ENCODE measurements at regions not wholly inside any gene's neighbourhood (a gene's known extent, or its start where the extent isn't known, plus 50 kb on each side); places are given as distances from the start of the nearest gene placed in this dataset.

- DNase-seq, result no peak
Measured at GRCh38 chr13:24012648-24013047, 115.3 kb upstream of the C1QTNF9B start.

GRCh38 chr13:24013189-24013588 is 115.9 kb upstream of the C1QTNF9B start:
- DNase-seq, result no peak

- DNase-seq, result no peak
Measured at GRCh38 chr13:24016046-24016445, 118.7 kb upstream of the C1QTNF9B start.

- no peak for DNase-seq
Measured at GRCh38 chr13:24022568-24022967, 125.3 kb upstream of the C1QTNF9B start.

- DNase-seq, result no peak
Measured at GRCh38 chr13:24023073-24023472, 125.8 kb upstream of the C1QTNF9B start.

GRCh38 chr13:24027494-24027893 is 130.2 kb upstream of the C1QTNF9B start:
- DNase-seq, result no peak

GRCh38 chr13:24032252-24032651 is 128.3 kb upstream of the SPATA13 start:
- no peak for DNase-seq

GRCh38 chr13:24032674-24033073 is 127.8 kb upstream of the SPATA13 start:
- DNase-seq, result no peak

GRCh38 chr13:24033527-24034302 is 126.8 kb upstream of the SPATA13 start:
- DNase-seq, result no peak

- no peak for DNase-seq
Measured at GRCh38 chr13:24035411-24035810, 125.1 kb upstream of the SPATA13 start.

- no peak for DNase-seq
Measured at GRCh38 chr13:24036115-24036514, 124.4 kb upstream of the SPATA13 start.

- DNase-seq, result no peak
Measured at GRCh38 chr13:24038405-24038804, 122.1 kb upstream of the SPATA13 start.

GRCh38 chr13:24038841-24039330 is 121.6 kb upstream of the SPATA13 start:
- DNase-seq, result no peak

- DNase-seq, result no peak
Measured at GRCh38 chr13:24039621-24040475, 120.7 kb upstream of the SPATA13 start.

- no peak for DNase-seq
Measured at GRCh38 chr13:24040835-24041234, 119.7 kb upstream of the SPATA13 start.

- DNase-seq, result no peak
Measured at GRCh38 chr13:24041651-24042225, 118.8 kb upstream of the SPATA13 start.

GRCh38 chr13:24042710-24043440 is 117.6 kb upstream of the SPATA13 start:
- DNase-seq, result no peak

- no peak for DNase-seq
Measured at GRCh38 chr13:24043590-24044350, 116.8 kb upstream of the SPATA13 start.

GRCh38 chr13:24045597-24045996 is 114.9 kb upstream of the SPATA13 start:
- DNase-seq, result no peak

- DNase-seq, result no peak
Measured at GRCh38 chr13:24050292-24050711, 110.2 kb upstream of the SPATA13 start.

GRCh38 chr13:24050796-24051715 is 109.5 kb upstream of the SPATA13 start:
- DNase-seq, result no peak
